ENCODE measurements at regions not wholly inside any gene's neighbourhood (a gene's known extent, or its start where the extent isn't known, plus 50 kb on each side); places are given as distances from the start of the nearest gene placed in this dataset.
A peak's percentile ranks its signal among the peaks of the same experiment; 100 is the strongest.
"Not testable (repeated sequence)": the region's sequence is repeated elsewhere in the genome, so short reads cannot be mapped to it uniquely, and the experiment has no call there.

DNA sequence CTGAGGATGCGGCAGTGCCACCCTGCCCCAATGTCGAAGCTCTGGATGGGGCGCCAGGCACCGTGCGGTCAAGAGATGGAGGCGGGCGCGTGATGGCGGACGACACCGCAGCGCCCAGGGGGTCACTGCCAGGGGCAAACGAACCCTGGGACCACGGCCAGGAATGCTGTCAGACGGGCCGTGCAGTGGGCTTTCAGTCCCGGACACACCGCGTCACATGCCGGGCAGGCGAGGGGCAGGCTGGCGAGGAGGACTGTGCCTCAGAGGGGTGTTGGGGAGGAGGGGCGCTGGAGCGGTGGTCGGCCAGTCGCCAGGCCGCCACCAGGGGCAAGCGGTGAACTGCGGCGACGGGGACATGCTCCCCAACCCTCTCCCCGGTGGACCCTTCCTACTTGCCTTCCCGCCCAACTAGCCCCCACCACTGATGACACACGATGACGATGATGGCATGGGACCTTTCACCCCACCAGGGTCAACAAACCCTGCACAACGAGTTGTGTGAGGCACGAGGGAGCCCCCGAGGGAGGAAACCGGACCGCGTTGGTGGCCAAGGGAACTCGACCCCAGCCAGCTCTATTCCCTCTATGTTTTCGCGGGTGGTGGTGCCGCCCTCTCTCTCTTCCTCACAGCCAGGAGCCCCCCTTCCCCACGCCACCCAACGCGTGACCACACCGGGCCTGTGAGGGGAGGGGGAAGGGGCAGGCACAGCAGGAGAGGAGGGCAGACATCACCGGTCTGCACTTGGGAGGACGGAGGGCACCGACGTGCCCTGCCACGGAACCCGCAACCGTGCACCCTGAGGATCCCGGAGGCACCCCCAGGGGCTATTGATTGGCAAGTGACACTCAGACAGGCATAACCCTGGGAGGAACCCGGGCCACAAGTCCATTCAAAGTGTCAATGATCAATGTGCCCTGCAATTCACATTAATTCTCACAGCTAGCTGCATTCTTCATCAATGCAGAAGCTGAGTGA is 1960.9 kb upstream of the DEFB115 start:
- intact Hi-C loops (cut with micrococcal nuclease): no loop called here
- Mint-ChIP-seq H3K4me1 (ENCODE audit: low read depth) (no peaks in the 10 kb centered on the region), H3K27me3 (ENCODE audit: low read depth) (no peaks in the 10 kb centered on the region), H3K4me3 (ENCODE audit: low read depth) (no peak overlapping the region), H3K9me3 (peaks cover 40% of the 10 kb centered on the region), H3K36me3 (ENCODE audit: low read depth) (peaks cover 10% of the 10 kb centered on the region), H3K27ac (no peak overlapping the region)
- DNase-seq (ENCODE audit: low spot score): no peak

- no peak overlapping the region for H3K27ac Mint-ChIP-seq
- H3K4me3 Mint-ChIP-seq (ENCODE audit: low read depth): no peak overlapping the region
- peaks cover 40% of the 10 kb centered on the region for H3K9me3 Mint-ChIP-seq
- no peaks in the 10 kb centered on the region for H3K4me1 Mint-ChIP-seq (ENCODE audit: low read depth)
- no peak for DNase-seq (ENCODE audit: low spot score)
- H3K36me3 Mint-ChIP-seq (ENCODE audit: low read depth): peaks cover 10% of the 10 kb centered on the region
- H3K27me3 Mint-ChIP-seq (ENCODE audit: low read depth): no peaks in the 10 kb centered on the region
- intact Hi-C loops (cut with micrococcal nuclease): no loop called here
Measured at GRCh38 chr20:29297411-29298270, 1959.8 kb upstream of the DEFB115 start.

DNA sequence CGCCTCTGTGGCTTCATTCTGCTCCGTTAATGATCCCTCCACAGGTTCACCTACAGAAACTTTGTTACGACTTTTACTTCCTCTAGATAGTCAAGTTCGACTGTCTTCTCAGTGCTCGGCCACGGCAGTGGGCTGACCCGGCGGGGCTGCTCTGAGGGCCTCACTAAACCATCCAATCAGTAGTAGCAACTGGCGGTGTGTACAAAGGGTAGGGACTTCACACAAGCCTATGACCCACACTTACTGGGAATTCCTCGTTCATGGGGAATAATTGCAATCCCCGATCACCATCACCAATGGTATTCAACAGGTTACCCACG is 1959.2 kb upstream of the DEFB115 start:
- no peak for DNase-seq (ENCODE audit: low spot score)
- H3K27me3 Mint-ChIP-seq (ENCODE audit: low read depth): no peaks in the 10 kb centered on the region
- no peaks in the 10 kb centered on the region for H3K4me1 Mint-ChIP-seq (ENCODE audit: low read depth)
- H3K27ac Mint-ChIP-seq: no peak overlapping the region
- peaks cover 10% of the 10 kb centered on the region for H3K36me3 Mint-ChIP-seq (ENCODE audit: low read depth)
- peaks cover 45% of the 10 kb centered on the region for H3K9me3 Mint-ChIP-seq
- H3K4me3 Mint-ChIP-seq (ENCODE audit: low read depth): no peak overlapping the region
- intact Hi-C loops (cut with micrococcal nuclease): no loop called here

GRCh38 chr20:29298759-29299613 is 1958.5 kb upstream of the DEFB115 start:
- H3K4me1 Mint-ChIP-seq (ENCODE audit: low read depth): no peaks in the 10 kb centered on the region
- no peaks in the 10 kb centered on the region for H3K27me3 Mint-ChIP-seq (ENCODE audit: low read depth)
- peaks cover 47% of the 10 kb centered on the region for H3K9me3 Mint-ChIP-seq
- H3K36me3 Mint-ChIP-seq (ENCODE audit: low read depth): peaks cover 10% of the 10 kb centered on the region
- DNase-seq (ENCODE audit: low spot score): no peak
- intact Hi-C loops (cut with micrococcal nuclease): no loop called here
- H3K4me3 Mint-ChIP-seq (ENCODE audit: low read depth): no peak overlapping the region
- H3K27ac Mint-ChIP-seq: no peak overlapping the region

DNA sequence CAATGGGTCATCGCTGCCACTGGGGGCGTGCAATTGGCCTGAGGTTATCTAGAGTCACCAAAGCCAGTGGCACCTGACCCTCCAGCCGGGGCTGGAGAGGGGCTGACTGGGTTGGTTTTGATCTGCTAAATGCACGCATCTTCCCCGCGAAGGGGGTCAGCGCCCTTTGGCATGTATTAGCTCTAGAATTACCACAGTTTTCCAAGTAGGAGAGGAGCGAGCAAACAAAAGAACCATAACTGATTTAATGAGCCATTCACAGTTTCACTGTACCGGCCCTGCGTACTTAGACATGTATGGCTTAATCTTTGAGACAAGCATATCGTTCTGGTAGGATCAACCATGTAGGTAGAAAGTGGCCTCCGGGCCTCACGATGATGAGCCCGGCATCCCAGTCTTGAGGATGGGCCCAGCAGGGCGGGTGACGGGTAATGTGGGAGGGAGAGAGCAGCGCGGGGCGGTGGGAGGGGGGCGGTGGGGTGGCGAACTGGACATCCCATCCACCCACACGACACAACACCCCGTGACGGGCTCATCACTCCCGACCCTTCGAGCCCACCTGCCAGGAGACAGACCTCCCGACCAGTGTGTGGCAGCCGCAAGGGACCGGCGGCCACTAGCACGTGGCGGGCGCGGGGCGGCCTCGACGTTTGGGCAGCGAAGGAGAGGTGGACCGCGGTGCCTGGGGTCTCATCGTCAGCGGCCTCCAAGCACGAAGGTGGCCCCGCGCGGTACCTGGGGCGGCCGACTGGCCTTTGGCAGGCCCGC is 1957.5 kb upstream of the DEFB115 start:
- Mint-ChIP-seq H3K9me3 (peaks cover 54% of the 10 kb centered on the region), H3K4me3 (ENCODE audit: low read depth) (no peak overlapping the region), H3K36me3 (ENCODE audit: low read depth) (peaks cover 10% of the 10 kb centered on the region), H3K4me1 (ENCODE audit: low read depth) (peaks cover 4% of the 10 kb centered on the region), H3K27ac (no peak overlapping the region), H3K27me3 (ENCODE audit: low read depth) (no peaks in the 10 kb centered on the region)
- intact Hi-C loops (cut with micrococcal nuclease): loop anchor here (10.0 kb wide), 1 partner anchor 85 kb away; no protein-coding TSS in a partner anchor
- DNase-seq (ENCODE audit: low spot score): no peak

DNA sequence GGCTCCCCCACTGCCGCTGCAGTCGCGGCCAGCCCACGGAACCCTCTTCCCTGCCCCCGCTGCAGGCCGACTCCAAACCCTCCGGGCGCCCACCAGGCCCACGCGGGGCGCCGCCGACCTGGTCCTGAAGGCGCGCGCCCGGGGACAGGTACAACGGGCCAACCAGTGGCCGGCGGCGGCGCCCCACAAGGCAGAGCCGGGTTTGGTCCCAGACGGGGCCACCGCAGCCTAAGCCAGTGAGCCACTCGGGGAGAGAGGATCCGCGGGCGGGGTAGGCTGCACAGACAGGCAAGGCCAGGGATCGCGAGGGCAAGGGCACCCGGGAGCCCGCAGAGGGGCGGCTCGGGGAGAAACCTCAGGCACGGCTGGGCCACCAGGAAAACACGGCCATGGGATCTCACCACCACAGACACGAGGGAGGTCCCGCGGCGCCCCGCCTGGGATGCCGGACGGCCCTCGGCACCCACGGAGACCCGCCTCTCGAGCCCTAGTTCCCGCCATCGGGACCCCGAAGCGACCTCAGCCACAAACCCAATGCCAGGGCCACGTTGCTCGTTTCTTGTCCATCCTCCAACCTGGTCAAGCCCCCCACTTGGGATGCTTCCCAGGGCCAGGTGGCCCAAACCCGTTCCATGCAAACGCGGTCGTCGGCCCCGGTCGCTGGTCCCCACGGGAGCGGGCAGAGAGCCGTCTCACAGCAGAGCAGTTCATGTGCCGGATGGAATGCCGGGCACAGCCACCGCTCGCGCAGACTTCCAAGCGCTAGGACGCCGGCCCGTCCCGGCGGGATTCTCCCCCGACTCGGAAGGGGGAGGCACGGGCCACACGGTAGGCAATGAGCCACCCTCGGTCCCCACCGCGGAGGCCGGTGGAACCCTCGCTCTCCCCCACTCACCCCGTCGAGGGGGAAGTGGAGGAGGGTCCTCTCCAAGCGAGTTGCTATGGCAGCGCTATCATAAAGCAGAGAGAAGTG is 1956.6 kb upstream of the DEFB115 start:
- no peak for DNase-seq (ENCODE audit: low spot score)
- peaks cover 10% of the 10 kb centered on the region for H3K36me3 Mint-ChIP-seq (ENCODE audit: low read depth)
- H3K4me3 Mint-ChIP-seq (ENCODE audit: low read depth): no peak overlapping the region
- H3K9me3 Mint-ChIP-seq: peaks cover 54% of the 10 kb centered on the region
- intact Hi-C loops (cut with micrococcal nuclease): loop anchor here (10.0 kb wide), 1 partner anchor 86 kb away; no protein-coding TSS in a partner anchor
- H3K4me1 Mint-ChIP-seq (ENCODE audit: low read depth): peaks cover 13% of the 10 kb centered on the region
- no peaks in the 10 kb centered on the region for H3K27me3 Mint-ChIP-seq (ENCODE audit: low read depth)
- H3K27ac Mint-ChIP-seq: no peak overlapping the region

GRCh38 chr20:29301624-29302259 is 1955.7 kb upstream of the DEFB115 start:
- intact Hi-C loops (cut with micrococcal nuclease): loop anchor here (10.0 kb wide), 1 partner anchor 87 kb away; no protein-coding TSS in a partner anchor
- H3K36me3 Mint-ChIP-seq (ENCODE audit: low read depth): peaks cover 10% of the 10 kb centered on the region
- no peak overlapping the region for H3K4me3 Mint-ChIP-seq (ENCODE audit: low read depth)
- DNase-seq (ENCODE audit: low spot score): no peak
- peaks cover 57% of the 10 kb centered on the region for H3K9me3 Mint-ChIP-seq
- H3K4me1 Mint-ChIP-seq (ENCODE audit: low read depth): peaks cover 19% of the 10 kb centered on the region
- no peaks in the 10 kb centered on the region for H3K27me3 Mint-ChIP-seq (ENCODE audit: low read depth)
- no peak overlapping the region for H3K27ac Mint-ChIP-seq

DNA sequence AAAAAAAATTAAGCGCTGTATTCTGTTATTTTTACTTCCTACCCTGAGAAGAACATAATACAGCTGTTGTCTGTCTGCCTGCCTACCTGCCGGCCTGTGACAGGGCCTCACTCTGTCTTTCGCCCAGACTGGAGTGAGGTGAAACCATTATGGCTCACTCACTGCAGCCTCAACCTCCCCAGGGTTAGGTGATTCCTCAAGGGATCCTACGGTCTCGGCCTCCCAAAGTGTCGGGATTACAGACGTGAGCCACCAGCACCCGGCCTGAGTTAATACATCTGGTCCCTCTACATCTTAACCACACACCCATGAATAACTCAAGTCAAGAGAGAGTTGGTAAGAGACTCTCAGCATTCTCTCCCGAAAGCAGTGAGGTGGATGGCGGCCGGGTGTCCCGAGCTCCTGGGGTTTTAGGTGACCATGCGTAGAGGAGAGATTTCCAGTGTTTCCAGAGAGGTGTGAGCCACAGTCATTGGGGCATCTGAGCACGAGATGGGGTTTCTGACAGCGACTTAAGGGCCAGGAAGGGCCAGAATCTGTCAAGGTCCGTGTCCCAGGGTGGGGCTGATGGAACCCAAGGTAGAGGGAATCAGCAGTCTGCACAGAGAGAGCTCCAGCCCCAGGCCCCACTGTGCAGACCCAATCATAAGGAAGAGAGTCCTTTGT is 1954.4 kb upstream of the DEFB115 start:
- H3K4me1 Mint-ChIP-seq (ENCODE audit: low read depth): peaks cover 23% of the 10 kb centered on the region
- intact Hi-C loops (cut with micrococcal nuclease): loop anchor here (10.0 kb wide), 1 partner anchor 88 kb away; no protein-coding TSS in a partner anchor
- peaks cover 55% of the 10 kb centered on the region for H3K9me3 Mint-ChIP-seq
- peaks cover 9% of the 10 kb centered on the region for H3K36me3 Mint-ChIP-seq (ENCODE audit: low read depth)
- H3K4me3 Mint-ChIP-seq (ENCODE audit: low read depth): no peak overlapping the region
- no peak overlapping the region for H3K27ac Mint-ChIP-seq
- no peaks in the 10 kb centered on the region for H3K27me3 Mint-ChIP-seq (ENCODE audit: low read depth)
- DNase-seq (ENCODE audit: low spot score): no peak

DNA sequence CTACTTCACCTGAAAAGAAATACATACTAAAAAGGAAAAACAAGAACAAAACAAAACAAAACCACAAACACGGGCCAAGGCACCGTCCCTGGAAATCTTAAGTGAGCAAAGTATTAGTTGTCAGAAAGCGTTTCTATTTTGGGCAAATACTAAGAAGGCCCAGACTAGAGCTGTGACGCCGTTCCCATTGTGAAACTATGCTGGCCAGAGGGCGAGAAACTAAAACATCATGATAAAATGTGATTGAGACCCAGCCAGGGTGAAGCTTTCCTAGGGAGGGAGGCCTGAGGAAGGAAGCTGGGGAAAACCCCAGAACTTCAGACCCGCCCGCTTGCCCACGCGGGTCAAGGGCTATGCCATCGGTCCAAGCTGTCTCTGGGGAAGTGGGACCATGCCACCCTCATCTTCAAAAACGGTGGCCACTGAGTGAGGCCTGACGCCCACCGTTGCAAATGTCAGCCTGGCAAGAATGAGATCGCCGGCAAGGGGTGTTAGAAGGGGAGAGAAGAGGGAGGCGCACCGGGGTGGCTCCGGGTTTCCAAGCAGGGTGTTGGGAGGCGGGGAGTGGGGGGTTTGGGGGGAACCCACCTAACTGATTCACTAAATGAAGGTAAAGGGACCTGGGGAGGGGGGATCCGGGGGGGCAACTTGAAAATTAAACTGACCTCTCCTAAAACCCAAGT is 1950.9 kb upstream of the DEFB115 start:
- intact Hi-C loops (cut with micrococcal nuclease): loop anchor here (5.0 to 10.0 kb wide), 3 partner anchors 92 to 976 kb away; no protein-coding TSS in a partner anchor
- peaks cover 52% of the 10 kb centered on the region for H3K9me3 Mint-ChIP-seq
- H3K27ac Mint-ChIP-seq: peak overlapping the region; percentile 90
- no peak for DNase-seq (ENCODE audit: low spot score)
- peak overlapping the region; percentile 71 for H3K4me3 Mint-ChIP-seq (ENCODE audit: low read depth)
- peaks cover 31% of the 10 kb centered on the region for H3K4me1 Mint-ChIP-seq (ENCODE audit: low read depth)
- H3K27me3 Mint-ChIP-seq (ENCODE audit: low read depth): no peaks in the 10 kb centered on the region
- no peaks in the 10 kb centered on the region for H3K36me3 Mint-ChIP-seq (ENCODE audit: low read depth)

- not testable (repeated sequence) for DNase-seq (ENCODE audit: low spot score); H3K36me3 Mint-ChIP-seq (ENCODE audit: low read depth); H3K27me3 Mint-ChIP-seq (ENCODE audit: low read depth); H3K4me3 Mint-ChIP-seq (ENCODE audit: low read depth)
- H3K4me1 Mint-ChIP-seq (ENCODE audit: low read depth): peaks cover 31% of the 10 kb centered on the region
- peak overlapping the region; percentile 30 for H3K27ac Mint-ChIP-seq
- intact Hi-C loops (cut with micrococcal nuclease): loop anchor here (5.0 to 10.0 kb wide), 3 partner anchors 93 to 975 kb away; no protein-coding TSS in a partner anchor
- H3K9me3 Mint-ChIP-seq: peaks cover 58% of the 10 kb centered on the region
Measured at GRCh38 chr20:29307484-29307883, 1950.0 kb upstream of the DEFB115 start.
